Thyroid gland (tissue), 4 donors: ENCODE measurements at regions not wholly inside any gene's neighbourhood (a gene's known extent, or its start where the extent isn't known, plus 50 kb on each side); places are given as distances from the start of the nearest gene placed in this dataset.

Source experiments
- DNase-seq, 2 donors: peaks; one replicate each; pipeline ENCODE4 v3.0.0-alpha.2; 2019
- H3K27ac ChIP-seq, 3 donors: fragments of 200-600 bp; sonication (generic); 1 replicate in 2 of 3; 2 replicates in 1 of 3; pipeline ENCODE4 v1.5.1; 2016 to 2019; ENCODE audit warnings: mild to moderate bottlenecking in 1 of 3, moderate library complexity in 1 of 3
- H3K27me3 ChIP-seq: fragments of 200-600 bp; sonication (generic); one replicate; pipeline ENCODE4 v1.5.1; 2019
- H3K36me3 ChIP-seq, 2 donors: fragments of 200-600 bp; sonication (generic); one replicate each; pipeline ENCODE4 v1.5.1; 2016 to 2019
- H3K4me1 ChIP-seq, 2 donors: fragments of 200-600 bp; sonication (generic); one replicate each; pipeline ENCODE4 v1.5.1; 2017 to 2019
- H3K4me3 ChIP-seq, 3 donors: fragments of 200-600 bp; sonication (generic); replicated peaks in 1 of 3; 1 replicate in 2 of 3; 2 replicates in 1 of 3; pipeline ENCODE4 v1.5.1; 2016; ENCODE audit warnings: mild to moderate bottlenecking in 1 of 3
- H3K9me3 ChIP-seq: fragments of 200-600 bp; sonication (generic); one replicate; pipeline ENCODE4 v1.5.1; 2017
- CTCF ChIP-seq, 6 experiments: fragments of 200-600 bp in 3 of 6; fragments of 450-650 bp in 3 of 6; sonication (generic) in 3 of 6; IDR thresholded peaks; one replicate each; pipeline ENCODE4 v1.5.1; 2016 to 2019; ENCODE audit warnings: antibody characterized with exemption in 6 of 6, mild to moderate bottlenecking in 2 of 6, inconsistent platforms in 1 of 6, moderate library complexity in 1 of 6
- POLR2A ChIP-seq, 2 donors: fragments of 450-650 bp; IDR thresholded peaks; one replicate each; pipeline ENCODE4 v1.6.1; 2017; ENCODE audit warnings: antibody characterized with exemption in 2 of 2, mild to moderate bottlenecking in 2 of 2, moderate library complexity in 1 of 2
- WGBS, 2 donors: methylation state at CpG; one replicate each; pipeline ENCODE4 v1.1.5; 2017; 5-methylcytosine and 5-hydroxymethylcytosine counted together
- intact Hi-C: fragments of 100-400 bp; cut with DNase I; formaldehyde crosslinking; loops from one replicate; pipeline ENCODE4 v1.15.1; 2023

DNA sequence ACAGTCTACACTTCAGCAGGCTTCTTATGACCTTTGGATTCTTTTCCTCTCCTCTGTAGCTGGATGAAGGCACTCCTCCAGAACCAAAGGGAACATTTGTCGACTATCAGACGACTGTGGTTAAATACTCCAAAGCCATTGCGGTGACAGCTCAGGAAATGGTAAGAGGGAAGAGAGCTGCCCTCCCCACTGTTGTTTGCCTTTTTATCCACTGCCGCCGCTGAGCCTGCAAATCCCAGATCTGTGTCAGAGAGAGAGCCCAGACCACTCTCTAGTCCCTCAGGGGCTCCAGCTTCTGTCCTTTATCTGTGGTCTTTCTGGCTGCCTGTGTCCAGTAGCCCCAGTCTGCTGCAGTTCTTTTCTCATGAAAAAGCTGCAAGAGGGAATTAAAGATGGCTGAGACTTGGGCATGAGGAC is 261.5 kb upstream of the TPM1 start:
- TF ChIP-seq CTCF (IDR thresholded peaks at IDR 0.05) (no peak), POLR2A (IDR thresholded peaks at IDR 0.05) (no peak)
- Histone ChIP-seq H3K36me3 (peaks cover 0 to 3% of the 10 kb centered on the region in 2 donors), H3K4me3 (no peak overlapping the region), H3K9me3 (no peaks in the 10 kb centered on the region), H3K27ac (peak overlapping the region; percentile 22 to 74 (median 72)), H3K27me3 (no peaks in the 10 kb centered on the region), H3K4me1 (peaks cover 30 to 31% of the 10 kb centered on the region in 2 donors)
- intact Hi-C loops: loop anchor here (5.0 kb wide), 2 partner anchors 266 to 311 kb away; no protein-coding TSS in a partner anchor
- no peak for DNase-seq
- WGBS, 2 donors: 64 to 66% methylated on average over 5 of the region's 5 CpGs

DNA sequence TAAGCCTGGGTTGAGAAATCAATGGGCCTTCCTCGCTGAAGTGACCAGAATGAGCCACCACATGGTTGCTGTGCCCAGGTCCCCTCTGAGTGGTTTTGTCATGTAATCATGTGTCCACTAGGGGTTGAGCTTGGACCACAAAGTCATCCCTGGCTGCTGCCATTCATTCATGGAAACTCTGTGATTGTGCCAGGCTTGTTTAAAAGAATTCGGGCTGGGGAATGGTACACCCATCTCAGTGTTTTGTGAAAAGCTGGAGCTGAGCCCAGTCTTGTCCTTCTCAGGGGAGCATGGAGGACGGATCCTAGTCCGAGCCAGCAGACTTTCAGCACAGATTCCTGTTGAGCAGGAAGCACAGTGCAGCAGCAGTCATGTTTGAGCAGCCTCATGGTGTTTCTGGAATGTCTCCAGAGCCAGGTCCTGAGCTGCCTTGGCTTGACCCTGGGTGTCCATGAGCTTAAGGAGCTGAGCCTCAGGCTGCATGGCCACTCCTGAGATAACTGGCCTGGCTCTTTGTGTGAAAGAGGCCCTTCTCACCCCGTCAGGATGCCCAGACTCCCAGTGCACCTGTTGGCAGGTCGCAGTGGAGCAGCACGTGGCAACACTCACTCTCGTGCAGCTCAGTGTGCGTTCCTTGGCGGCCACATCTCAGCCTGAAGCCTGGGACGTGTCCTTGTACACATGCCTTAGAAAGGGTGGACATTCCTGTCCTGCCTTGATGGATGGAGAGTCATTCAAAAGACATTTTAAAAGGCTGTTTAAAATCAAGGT is 260.3 kb upstream of the TPM1 start:
- H3K4me3 ChIP-seq: no peak overlapping the region
- TF ChIP-seq POLR2A (IDR thresholded peaks at IDR 0.05): peak in 1 of 2 donors; percentile 29
- peak; percentile 30 to 97 (median 74) for TF ChIP-seq CTCF (IDR thresholded peaks at IDR 0.05)
- peak overlapping the region; percentile 74 to 85 (median 81) for H3K27ac ChIP-seq
- intact Hi-C loops: loop anchor here (5.0 kb wide), 2 partner anchors 265 to 310 kb away; no protein-coding TSS in a partner anchor
- 15 to 17% methylated on average over 10 to 11 of the region's 11 CpGs for WGBS, 2 donors
- peak; percentile 97 for DNase-seq
- peaks cover 30 to 35% of the 10 kb centered on the region in 2 donors for H3K4me1 ChIP-seq
- H3K9me3 ChIP-seq: no peaks in the 10 kb centered on the region
- H3K27me3 ChIP-seq: no peaks in the 10 kb centered on the region
- no peaks in the 10 kb centered on the region for H3K36me3 ChIP-seq

GRCh38 chr15:62782896-62783295 is 259.7 kb upstream of the TPM1 start:
- H3K27me3 ChIP-seq: no peaks in the 10 kb centered on the region
- DNase-seq: no peak
- peak overlapping the region; percentile 74 to 85 (median 81) for H3K27ac ChIP-seq
- no peaks in the 10 kb centered on the region for H3K36me3 ChIP-seq
- no peaks in the 10 kb centered on the region for H3K9me3 ChIP-seq
- no peak overlapping the region for H3K4me3 ChIP-seq
- intact Hi-C loops: loop anchor here (5.0 kb wide), 2 partner anchors 264 to 309 kb away; no protein-coding TSS in a partner anchor
- WGBS, 2 donors: 73 to 95% methylated on average over 1 of the region's 1 CpG
- H3K4me1 ChIP-seq: peaks cover 30 to 35% of the 10 kb centered on the region in 2 donors
- TF ChIP-seq POLR2A (IDR thresholded peaks at IDR 0.05) (no peak), CTCF (IDR thresholded peaks at IDR 0.05) (no peak)

DNA sequence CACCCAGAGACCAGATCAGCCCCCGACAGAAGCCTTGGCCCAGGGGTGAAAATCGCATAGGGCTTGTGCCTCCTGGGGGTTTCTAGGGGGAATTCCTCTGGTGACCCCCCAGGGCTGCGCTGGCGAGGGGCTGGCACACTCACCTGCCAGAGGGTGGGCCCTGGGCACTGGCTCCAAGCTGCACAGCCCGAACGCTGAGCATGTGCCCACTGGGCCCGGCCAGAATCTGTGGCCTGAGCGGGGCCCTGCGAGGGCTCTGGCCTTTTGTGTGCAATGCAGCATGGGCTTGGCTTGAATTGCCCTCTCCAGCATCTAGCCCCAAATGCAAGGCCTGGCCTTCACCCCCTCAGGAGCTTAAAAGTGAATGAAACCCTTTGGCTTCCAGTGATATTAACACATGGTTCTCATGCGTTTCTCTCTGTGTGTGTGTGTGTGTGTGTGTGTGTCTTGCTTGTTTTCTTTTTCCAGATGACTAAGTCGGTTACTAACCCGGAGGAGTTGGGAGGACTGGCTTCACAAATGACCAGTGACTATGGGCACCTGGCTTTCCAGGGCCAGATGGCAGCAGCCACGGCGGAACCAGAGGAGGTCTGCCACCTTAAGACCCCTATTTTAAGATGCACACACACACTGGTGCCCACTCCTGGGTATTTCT is 259.1 kb upstream of the TPM1 start:
- no peaks in the 10 kb centered on the region for H3K36me3 ChIP-seq
- peak overlapping the region; percentile 74 to 85 (median 81) for H3K27ac ChIP-seq
- no peaks in the 10 kb centered on the region for H3K27me3 ChIP-seq
- DNase-seq: peak in 1 of 2 donors; percentile 26
- TF ChIP-seq CTCF (IDR thresholded peaks at IDR 0.05) (no peak), POLR2A (IDR thresholded peaks at IDR 0.05) (no peak)
- no peak overlapping the region for H3K4me3 ChIP-seq
- H3K4me1 ChIP-seq: peaks cover 30 to 35% of the 10 kb centered on the region in 2 donors
- WGBS, 2 donors: 72 to 83% methylated on average over 13 to 14 of the region's 14 CpGs
- H3K9me3 ChIP-seq: no peaks in the 10 kb centered on the region
- intact Hi-C loops: loop anchor here (5.0 kb wide), 2 partner anchors 264 to 309 kb away; no protein-coding TSS in a partner anchor
